ENCODE measurements at regions not wholly inside any gene's neighbourhood (a gene's known extent, or its start where the extent isn't known, plus 50 kb on each side); places are given as distances from the start of the nearest gene placed in this dataset.
"Not testable (repeated sequence)": the region's sequence is repeated elsewhere in the genome, so short reads cannot be mapped to it uniquely, and the experiment has no call there.

- DNase-seq = not testable (repeated sequence)
Observed at GRCh38 chr5:34096033-34096432, 53.0 kb upstream of the C1QTNF3 start.

- DNase-seq = not testable (repeated sequence)
Observed at GRCh38 chr5:34099891-34100290, 56.9 kb upstream of the C1QTNF3 start.

- not testable (repeated sequence) for DNase-seq
Observed at GRCh38 chr5:34101567-34101966, 58.6 kb upstream of the C1QTNF3 start.

- not testable (repeated sequence) for DNase-seq
Observed at GRCh38 chr5:34108897-34109296, 65.9 kb upstream of the C1QTNF3 start.

GRCh38 chr5:34124280-34124679 is 81.3 kb upstream of the C1QTNF3 start:
- not testable (repeated sequence) for DNase-seq

- DNase-seq = not testable (repeated sequence)
Observed at GRCh38 chr5:34125354-34125753, 82.3 kb upstream of the C1QTNF3 start.

- DNase-seq = not testable (repeated sequence)
Observed at GRCh38 chr5:34126741-34127140, 83.7 kb upstream of the C1QTNF3 start.

- DNase-seq = not testable (repeated sequence)
Observed at GRCh38 chr5:34127818-34128217, 84.8 kb upstream of the C1QTNF3 start.

- DNase-seq = not testable (repeated sequence)
Observed at GRCh38 chr5:34128890-34129289, 85.9 kb upstream of the C1QTNF3 start.

GRCh38 chr5:34154988-34155387 is 112.0 kb upstream of the C1QTNF3 start:
- DNase-seq = not testable (repeated sequence)

GRCh38 chr5:34156703-34157414 is 113.8 kb upstream of the C1QTNF3 start:
- DNase-seq = not testable (repeated sequence)

- not testable (repeated sequence) for DNase-seq
Observed at GRCh38 chr5:34160904-34161303, 117.9 kb upstream of the C1QTNF3 start.

- DNase-seq = not testable (repeated sequence)
Observed at GRCh38 chr5:34171398-34171797, 128.4 kb upstream of the C1QTNF3 start.

- DNase-seq = not testable (repeated sequence)
Observed at GRCh38 chr5:34179453-34180190, 136.6 kb upstream of the C1QTNF3 start.

GRCh38 chr5:34180225-34180624 is 137.2 kb upstream of the C1QTNF3 start:
- DNase-seq = not testable (repeated sequence)

GRCh38 chr5:34180940-34181614 is 138.1 kb upstream of the C1QTNF3 start:
- DNase-seq = not testable (repeated sequence)

GRCh38 chr5:34185005-34185404 is 142.0 kb upstream of the C1QTNF3 start:
- not testable (repeated sequence) for DNase-seq

- not testable (repeated sequence) for DNase-seq
Observed at GRCh38 chr5:34185572-34185971, 142.6 kb upstream of the C1QTNF3 start.

GRCh38 chr5:34186108-34186507 is 143.1 kb upstream of the C1QTNF3 start:
- DNase-seq = not testable (repeated sequence)

- not testable (repeated sequence) for DNase-seq
Observed at GRCh38 chr5:34186865-34187264, 143.9 kb upstream of the C1QTNF3 start.

GRCh38 chr5:34187441-34187840 is 144.4 kb upstream of the C1QTNF3 start:
- not testable (repeated sequence) for DNase-seq

GRCh38 chr5:34188001-34188822 is 145.2 kb upstream of the C1QTNF3 start:
- DNase-seq = not testable (repeated sequence)

All from C1 segment of cervical spinal cord (tissue), 14 donors.